A549 (cell line): ENCODE measurements at regions not wholly inside any gene's neighbourhood (a gene's known extent, or its start where the extent isn't known, plus 50 kb on each side); places are given as distances from the start of the nearest gene placed in this dataset.
"Not testable (repeated sequence)": the region's sequence is repeated elsewhere in the genome, so short reads cannot be mapped to it uniquely, and the experiment has no call there.

ENCODE experiments used
- ATAC-seq, 2 experiments: fragments of 200-7000 bp in 1 of 2; fragments of >200 bp in 1 of 2; cut with Nextera tagmentation in 1 of 2; cut with Tn5 transposase in 1 of 2; 3 replicates each; pipeline versions ENCODE4 v1.8.0 to v1.9.1; 2018 to 2020; ENCODE audit warnings: mild to moderate bottlenecking in 1 of 2, moderate library complexity in 1 of 2
- CTCF ChIA-PET: fragments of 300-600 bp; sonication (Branson Sonifier 250); formaldehyde crosslinking; extraction: SDS; loops from one replicate; lab custom pipeline; 2021; ENCODE audit warnings: antibody characterized with exemption, inconsistent platforms; lab: Yijun Ruan, JAX
- POLR2A ChIA-PET: fragments of 350-600 bp; formaldehyde crosslinking; extraction: SDS; loops from one replicate; lab custom pipeline; 2021; ENCODE audit warnings: antibody characterized with exemption, inconsistent platforms; lab: Yijun Ruan, JAX
- DNase-seq, 2 experiments: peaks; one replicate each; pipeline versions ENCODE4 v3.0.0 to v3.0.0-alpha.2; 2011 to 2016; ENCODE audit warnings: low read depth in 1 of 2, low spot score in 1 of 2
- FAIRE-seq: peaks from 2 replicates; lab custom pipeline; 2011; peaks lifted over from hg19 to GRCh38; lab: Jason Lieb, UNC
- H3K27ac ChIP-seq, 2 experiments: fragments of >200 bp; sonication (Bioruptor Twin); formaldehyde crosslinking; 3 replicates each; pipeline ENCODE4 v1.5.1; 2016 to 2017
- H3K4me1 ChIP-seq: fragments of >200 bp; sonication (Bioruptor Twin); formaldehyde crosslinking; 3 replicates; pipeline ENCODE4 v1.6.1; 2016
- H3K4me2 ChIP-seq: fragments of >200 bp; sonication (Bioruptor Twin); formaldehyde crosslinking; 3 replicates; pipeline ENCODE4 v1.6.1; 2016
- H3K4me3 ChIP-seq: fragments of >200 bp; sonication (Bioruptor Twin); formaldehyde crosslinking; 3 replicates; pipeline ENCODE4 v1.5.1; 2016
- H3K9me3 ChIP-seq: fragments of >200 bp; sonication (Bioruptor Twin); formaldehyde crosslinking; 3 replicates; pipeline ENCODE4 v1.6.1; 2016
- BHLHE40 ChIP-seq: IDR thresholded peaks from 2 replicates; pipeline ENCODE4 v1.6.1; 2012; ENCODE audit warnings: low read depth, low read length, inconsistent platforms
- CEBPB ChIP-seq, 2 experiments: fragments of >200 bp in 1 of 2; sonication (Bioruptor Twin) in 1 of 2; formaldehyde crosslinking in 1 of 2; IDR thresholded peaks; 2 replicates each; pipeline ENCODE4 v1.6.1; 2012 to 2016
- EHMT2 ChIP-seq: fragments of 200-600 bp; sonication (generic); IDR thresholded peaks from 2 replicates; pipeline ENCODE4 v1.6.1; 2016; ENCODE audit warnings: antibody characterized with exemption, low read depth, mild to moderate bottlenecking, moderate library complexity
- ESRRA ChIP-seq: fragments of 150-350 bp; IDR thresholded peaks from 2 replicates; pipeline ENCODE4 v1.6.1; 2014; ENCODE audit warnings: mild to moderate bottlenecking, low read length, borderline replicate concordance
- FOSL2 ChIP-seq, 2 experiments: fragments of 450-650 bp in 1 of 2; fragments of >200 bp in 1 of 2; sonication (Bioruptor Twin) in 1 of 2; formaldehyde crosslinking; IDR thresholded peaks; 2 replicates each; pipeline versions ENCODE4 v1.5.0 to v1.6.1; 2016 to 2020; ENCODE audit warnings: mild to moderate bottlenecking in 1 of 2, moderate library complexity in 1 of 2
- FOXS1 ChIP-seq: fragments of 250-450 bp; sonication (Bioruptor Pico); IDR thresholded peaks from 2 replicates; pipeline ENCODE4 v1.5.0; 2020; ENCODE audit warnings: mild to moderate bottlenecking, moderate library complexity
- GATA3 ChIP-seq: IDR thresholded peaks from 2 replicates; pipeline ENCODE4 v1.6.1; 2012; ENCODE audit warnings: borderline replicate concordance
- HDAC2 ChIP-seq: fragments of 200-600 bp; sonication (generic); IDR thresholded peaks from 2 replicates; pipeline ENCODE4 v1.6.1; 2016
- HOXA7 ChIP-seq: fragments of 250-450 bp; sonication (Bioruptor Pico); IDR thresholded peaks from 2 replicates; pipeline ENCODE4 v1.5.0; 2020; ENCODE audit warnings: mild to moderate bottlenecking, moderate library complexity
- HOXB13 ChIP-seq: fragments of 250-450 bp; sonication (Bioruptor Pico); IDR thresholded peaks from 2 replicates; pipeline ENCODE4 v1.5.0; 2020; ENCODE audit warnings: low read depth, mild to moderate bottlenecking, moderate library complexity
- HOXB5 ChIP-seq: fragments of 250-450 bp; sonication (Bioruptor Pico); IDR thresholded peaks from 2 replicates; pipeline ENCODE4 v1.5.0; 2020; ENCODE audit warnings: mild to moderate bottlenecking, moderate library complexity
- KDM1A ChIP-seq: fragments of 200-600 bp; sonication (generic); IDR thresholded peaks from 2 replicates; pipeline ENCODE4 v1.6.1; 2016; ENCODE audit warnings: low read depth, mild to moderate bottlenecking
- KDM5A ChIP-seq: fragments of 200-600 bp; sonication (generic); IDR thresholded peaks from 2 replicates; pipeline ENCODE4 v1.6.1; 2016; ENCODE audit warnings: antibody characterized with exemption, mild to moderate bottlenecking
- MAFK ChIP-seq: fragments of 450-650 bp; IDR thresholded peaks from 2 replicates; pipeline ENCODE4 v1.6.1; 2014; ENCODE audit not compliant: partially characterized antibody
- MYC ChIP-seq: IDR thresholded peaks from 2 replicates; pipeline ENCODE4 v1.6.1; 2012; ENCODE audit warnings: mild to moderate bottlenecking, inconsistent platforms, low read length, improper control_type of control experiment, borderline replicate concordance
- NFE2L2 ChIP-seq: fragments of 150-350 bp; conservative IDR thresholded peaks from 2 replicates; pipeline ENCODE4 v1.6.1; 2014; ENCODE audit warnings: low read length
- PBX3 ChIP-seq: IDR thresholded peaks from 2 replicates; pipeline ENCODE4 v1.6.1; 2012
- PHF8 ChIP-seq: fragments of 200-600 bp; sonication (generic); IDR thresholded peaks from 2 replicates; pipeline ENCODE4 v1.6.1; 2016; ENCODE audit warnings: low read depth, mild to moderate bottlenecking, antibody characterized with exemption, moderate library complexity, borderline replicate concordance
- POLR2A ChIP-seq: IDR thresholded peaks from 2 replicates; pipeline ENCODE4 v1.6.1; 2012; ENCODE audit warnings: mild to moderate bottlenecking, low read length
- POLR2AphosphoS2 ChIP-seq: conservative IDR thresholded peaks from 2 replicates; pipeline ENCODE4 v1.6.1; 2012; ENCODE audit warnings: low read length, improper control_type of control experiment, inconsistent platforms
- RCOR1 ChIP-seq: fragments of 150-350 bp; IDR thresholded peaks from 2 replicates; pipeline ENCODE4 v1.6.1; 2014; ENCODE audit warnings: antibody characterized with exemption, low read length, low read depth
- RFX5 ChIP-seq: fragments of 450-650 bp; IDR thresholded peaks from 2 replicates; pipeline ENCODE4 v1.7.1; 2014; ENCODE audit warnings: antibody characterized with exemption, mild to moderate bottlenecking, moderate library complexity
- RNF2 ChIP-seq: fragments of 200-600 bp; sonication (generic); IDR thresholded peaks from 2 replicates; pipeline ENCODE4 v1.6.1; 2016; ENCODE audit warnings: low read depth, mild to moderate bottlenecking, antibody characterized with exemption, moderate library complexity, borderline replicate concordance
- SREBF2 ChIP-seq: fragments of 450-650 bp; IDR thresholded peaks from 2 replicates; pipeline ENCODE4 v1.6.1; 2014; ENCODE audit warnings: mild to moderate bottlenecking, moderate library complexity
- ZFP36 ChIP-seq: fragments of 450-650 bp; IDR thresholded peaks from 2 replicates; pipeline ENCODE4 v1.6.1; 2014; ENCODE audit warnings: borderline replicate concordance; ENCODE audit not compliant: partially characterized antibody
- ZNF302 ChIP-seq: fragments of 250-450 bp; sonication (Bioruptor Pico); IDR thresholded peaks from 2 replicates; pipeline ENCODE4 v1.9.0; 2021; ENCODE audit warnings: inconsistent platforms, mild to moderate bottlenecking, moderate library complexity
- WGBS: methylation state at CpG from one replicate; pipeline ENCODE4 v1.1.6; 2017; ENCODE audit errors: missing lambda C conversion rate; 5-methylcytosine and 5-hydroxymethylcytosine counted together
- TF ChIP-seq, protein P1 (sequence below): fragments of >200 bp; sonication (Bioruptor Twin); formaldehyde crosslinking; IDR thresholded peaks from 2 replicates; pipeline ENCODE4 v1.6.1; 2016
- TF ChIP-seq, protein P2 (sequence below): fragments of 150-350 bp; IDR thresholded peaks from 2 replicates; pipeline ENCODE4 v1.6.1; 2014; ENCODE audit warnings: low read depth, mild to moderate bottlenecking, low read length

DNA sequence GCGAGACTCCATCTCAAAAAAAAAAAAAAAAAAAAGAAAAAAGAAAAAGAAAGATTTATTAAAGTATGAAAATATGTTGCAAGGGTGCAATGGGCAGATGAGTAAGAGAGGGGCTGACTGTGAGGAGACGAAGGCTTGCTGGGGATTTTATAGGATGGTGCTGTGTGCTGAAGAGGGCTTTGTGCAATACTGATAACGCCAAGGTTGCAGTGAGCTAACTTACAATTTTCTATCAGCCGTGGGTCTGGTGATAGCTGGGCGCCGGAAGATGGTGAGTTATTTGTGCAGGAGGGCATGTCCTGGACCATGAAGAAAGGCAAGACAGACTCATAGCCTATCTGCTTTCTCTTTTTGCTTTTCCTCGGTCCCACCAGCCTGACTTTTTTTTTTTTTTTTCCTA lies 281.1 kb downstream of the MAP2K6 start (continued):
- TF ChIP-seq GATA3: no peak
- no peak for TF ChIP-seq RNF2
- no peak for TF ChIP-seq RCOR1

- CTCF ChIA-PET: no interaction called here
- FAIRE-seq (no peak), ATAC-seq (no peak), DNase-seq (no peak)
- no peak overlapping the region for H3K27ac ChIP-seq
- H3K4me2 ChIP-seq: no peak overlapping the region
- POLR2A ChIA-PET: no interaction called here
- peaks cover 27% of the 10 kb centered on the region for H3K9me3 ChIP-seq
- 0 out of 3 replicates have a peak, but pooled peaks cover 4% of the 10 kb centered on the region for H3K4me1 ChIP-seq
- no peak overlapping the region for H3K4me3 ChIP-seq
- WGBS: 57% methylated on average over 1 of the region's 1 CpG
- TF ChIP-seq HOXB5 (CRISPR knock-in tag): no peak
- TF ChIP-seq RFX5: no peak
- TF ChIP-seq RCOR1: no peak
- no peak for TF ChIP-seq EHMT2
- no peak for TF ChIP-seq NFE2L2
- no peak for TF ChIP-seq MYC
- TF ChIP-seq MAFK: no peak
- no peak for TF ChIP-seq PBX3
- no peak for TF ChIP-seq KDM5A
Observed at GRCh38 chr17:69696650-69697049, 282.2 kb downstream of the MAP2K6 start.

DNA sequence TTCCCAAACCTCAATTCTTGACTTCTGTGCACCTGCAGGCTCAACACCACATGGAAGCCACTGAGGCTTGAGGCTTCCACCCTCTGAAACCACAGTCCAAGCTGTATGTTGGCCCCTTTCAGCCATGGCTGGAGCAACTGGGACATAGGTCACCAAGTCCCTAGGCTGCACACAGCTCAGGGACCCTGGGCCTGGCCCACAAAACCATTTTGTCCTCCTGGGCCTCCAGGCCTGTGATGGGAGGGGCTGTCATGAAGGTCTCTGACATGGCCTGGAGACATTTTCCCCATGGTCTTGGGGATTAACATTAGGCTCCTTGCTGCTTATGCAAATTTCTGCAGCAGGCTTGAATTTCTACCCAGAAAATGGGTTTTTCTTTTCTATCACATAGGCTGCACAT lies 283.9 kb downstream of the MAP2K6 start:
- H3K27ac ChIP-seq, CTCF ChIA-PET, DNase-seq, H3K4me3 ChIP-seq, H3K4me2 ChIP-seq, FAIRE-seq, ATAC-seq, POLR2A ChIA-PET, H3K4me1 ChIP-seq: not testable (repeated sequence)
- peaks cover 27% of the 10 kb centered on the region for H3K9me3 ChIP-seq
- TF ChIP-seq ZFP36: peak; percentile 99

DNA sequence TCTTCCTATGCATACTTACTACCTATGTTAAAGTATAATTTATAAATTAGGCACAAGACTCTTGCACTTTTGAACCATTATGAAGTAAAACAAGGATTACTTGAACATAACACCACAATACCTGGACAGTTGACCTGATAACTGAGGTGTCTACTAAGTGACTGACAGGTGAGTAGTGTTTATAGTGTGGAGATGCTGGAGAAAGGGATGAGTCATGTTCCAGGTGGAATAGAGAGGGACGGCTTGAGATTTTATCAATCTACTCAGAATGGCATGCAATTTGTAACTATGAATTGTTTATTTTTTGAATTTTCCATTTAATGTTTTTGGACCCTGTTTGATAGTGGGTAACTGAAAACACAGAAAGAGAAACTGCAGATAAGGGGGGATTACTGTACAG lies 287.6 kb downstream of the MAP2K6 start:
- WGBS: 76% methylated on average over 1 of the region's 1 CpG
- Histone ChIP-seq H3K4me3 (no peak overlapping the region), H3K9me3 (peaks cover 27% of the 10 kb centered on the region), H3K27ac (no peak overlapping the region), H3K4me2 (no peak overlapping the region), H3K4me1 (no peaks in the 10 kb centered on the region)
- ATAC-seq (no peak), FAIRE-seq (peak; percentile 56), DNase-seq (no peak)
- ChIA-PET CTCF (no interaction called here), POLR2A (no interaction called here)
- TF ChIP-seq FOSL2 (IDR thresholded peaks at IDR 0.05) (no peak), FOSL2 (CRISPR knock-in tag; IDR thresholded peaks at IDR 0.05) (peak; percentile 37; the same call in 1 of the 2 replicates), CEBPB (IDR thresholded peaks at IDR 0.05) (no peak), MYC (no peak), POLR2A (no peak), FOXS1 (CRISPR knock-in tag) (no peak), ZNF302 (CRISPR knock-in tag) (no peak)

- Histone ChIP-seq H3K27ac (no peak overlapping the region), H3K4me2 (no peak overlapping the region), H3K9me3 (peaks cover 18% of the 10 kb centered on the region), H3K4me3 (no peak overlapping the region), H3K4me1 (no peaks in the 10 kb centered on the region)
- POLR2A ChIA-PET: no interaction called here
- CTCF ChIA-PET: no interaction called here
- no peak for ATAC-seq
- no peak for FAIRE-seq
- no peak for DNase-seq
- WGBS: 15% methylated on average over 1 of the region's 1 CpG
- TF ChIP-seq HDAC2 (no peak), ESRRA (no peak), RCOR1 (no peak), POLR2AphosphoS2 (no peak), HOXB13 (no peak), FOXS1 (CRISPR knock-in tag) (no peak), NFE2L2 (no peak), KDM5A (no peak), HOXB5 (CRISPR knock-in tag) (no peak), FOSL2 (IDR thresholded peaks at IDR 0.05) (no peak), FOSL2 (CRISPR knock-in tag; IDR thresholded peaks at IDR 0.05) (no peak), KDM1A (no peak), ZFP36 (no peak), HOXA7 (CRISPR knock-in tag) (no peak), SREBF2 (no peak), PHF8 (no peak), BHLHE40 (no peak)
- TF ChIP-seq, protein P1, sequence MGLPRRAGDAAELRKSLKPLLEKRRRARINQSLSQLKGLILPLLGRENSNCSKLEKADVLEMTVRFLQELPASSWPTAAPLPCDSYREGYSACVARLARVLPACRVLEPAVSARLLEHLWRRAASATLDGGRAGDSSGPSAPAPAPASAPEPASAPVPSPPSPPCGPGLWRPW: no peak
- TF ChIP-seq, protein P2, sequence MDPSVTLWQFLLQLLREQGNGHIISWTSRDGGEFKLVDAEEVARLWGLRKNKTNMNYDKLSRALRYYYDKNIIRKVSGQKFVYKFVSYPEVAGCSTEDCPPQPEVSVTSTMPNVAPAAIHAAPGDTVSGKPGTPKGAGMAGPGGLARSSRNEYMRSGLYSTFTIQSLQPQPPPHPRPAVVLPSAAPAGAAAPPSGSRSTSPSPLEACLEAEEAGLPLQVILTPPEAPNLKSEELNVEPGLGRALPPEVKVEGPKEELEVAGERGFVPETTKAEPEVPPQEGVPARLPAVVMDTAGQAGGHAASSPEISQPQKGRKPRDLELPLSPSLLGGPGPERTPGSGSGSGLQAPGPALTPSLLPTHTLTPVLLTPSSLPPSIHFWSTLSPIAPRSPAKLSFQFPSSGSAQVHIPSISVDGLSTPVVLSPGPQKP: no peak
Observed at GRCh38 chr17:69703751-69704150, 289.3 kb downstream of the MAP2K6 start.
